Karpas-422 (cell line): ENCODE measurements at regions not wholly inside any gene's neighbourhood (a gene's known extent, or its start where the extent isn't known, plus 50 kb on each side); places are given as distances from the start of the nearest gene placed in this dataset.

ENCODE experiments used
- DNase-seq: peaks from one replicate; pipeline ENCODE4 v3.0.0-alpha.2; 2015
- H2AFZ ChIP-seq: fragments of 200-600 bp; sonication (generic); 2 replicates; pipeline ENCODE4 v1.6.1; 2014; ENCODE audit warnings: antibody characterized with exemption, low read length, mixed read lengths
- H3K27ac ChIP-seq: fragments of 200-600 bp; sonication (generic); 2 replicates; pipeline ENCODE4 v1.5.1; 2014; ENCODE audit warnings: mild to moderate bottlenecking, low read length, moderate library complexity
- H3K27me3 ChIP-seq: fragments of 200-600 bp; sonication (generic); 2 replicates; pipeline ENCODE4 v1.6.1; 2014; ENCODE audit warnings: low read length, mixed read lengths
- H3K36me3 ChIP-seq: fragments of 200-600 bp; sonication (generic); 2 replicates; pipeline ENCODE4 v1.6.1; 2014; ENCODE audit warnings: low read length, mixed read lengths; ENCODE audit not compliant: insufficient read depth
- H3K4me1 ChIP-seq: fragments of 200-600 bp; sonication (generic); 2 replicates; pipeline ENCODE4 v1.6.1; 2014; ENCODE audit warnings: mild to moderate bottlenecking, low read length, mixed read lengths
- H3K4me2 ChIP-seq: fragments of 200-600 bp; sonication (generic); 2 replicates; pipeline ENCODE4 v1.6.1; 2014; ENCODE audit warnings: low read length, low read depth, mild to moderate bottlenecking; ENCODE audit not compliant: poor library complexity, severe bottlenecking
- H3K4me3 ChIP-seq: fragments of 200-600 bp; sonication (generic); 2 replicates; pipeline ENCODE4 v1.5.1; 2014; ENCODE audit warnings: mild to moderate bottlenecking, antibody characterized with exemption, low read length, mixed read lengths
- H3K79me2 ChIP-seq: fragments of 200-600 bp; sonication (generic); 2 replicates; pipeline ENCODE4 v1.6.1; 2014; ENCODE audit warnings: mild to moderate bottlenecking, low read length, mixed read lengths
- H3K9ac ChIP-seq: fragments of 200-600 bp; sonication (generic); 2 replicates; pipeline ENCODE4 v1.6.0; 2014; ENCODE audit warnings: low read length
- H3K9me2 ChIP-seq: fragments of 200-600 bp; sonication (generic), shearing (Covaris generic); replicated peaks from 2 replicates; pipeline ENCODE4 v1.6.0; 2014; ENCODE audit warnings: mild to moderate bottlenecking, low read length, moderate library complexity; ENCODE audit not compliant: insufficient read depth
- H3K9me3 ChIP-seq: fragments of 300-700, 200-600 bp; sonication (generic); 2 replicates; pipeline ENCODE4 v1.6.1; 2014; ENCODE audit warnings: low read length, mixed read lengths
- H4K20me1 ChIP-seq: fragments of 200-600 bp; sonication (generic); 2 replicates; pipeline ENCODE4 v1.6.1; 2014; ENCODE audit warnings: mild to moderate bottlenecking, antibody characterized with exemption, low read length, low read depth; ENCODE audit not compliant: insufficient read depth

GRCh38 chr6:41443616-41444525 lies 102.3 kb upstream of the FOXP4 start:
- no peaks in the 10 kb centered on the region for H4K20me1 ChIP-seq
- no peaks in the 10 kb centered on the region for H3K27me3 ChIP-seq
- no peaks in the 10 kb centered on the region for H3K9me2 ChIP-seq
- H3K79me2 ChIP-seq: no peaks in the 10 kb centered on the region
- H3K36me3 ChIP-seq: no peaks in the 10 kb centered on the region
- no peaks in the 10 kb centered on the region for H3K9me3 ChIP-seq
- H3K9ac ChIP-seq: no peak overlapping the region
- no peak overlapping the region for H2AFZ ChIP-seq
- no peaks in the 10 kb centered on the region for H3K4me1 ChIP-seq
- H3K27ac ChIP-seq: no peak overlapping the region
- no peak overlapping the region for H3K4me2 ChIP-seq
- no peak for DNase-seq
- H3K4me3 ChIP-seq: no peak overlapping the region

- H3K9ac ChIP-seq: no peak overlapping the region
- H2AFZ ChIP-seq: no peak overlapping the region
- DNase-seq: no peak
- no peaks in the 10 kb centered on the region for H3K9me2 ChIP-seq
- no peaks in the 10 kb centered on the region for H3K27me3 ChIP-seq
- no peaks in the 10 kb centered on the region for H3K4me1 ChIP-seq
- H3K4me2 ChIP-seq: no peak overlapping the region
- no peaks in the 10 kb centered on the region for H3K36me3 ChIP-seq
- no peaks in the 10 kb centered on the region for H3K79me2 ChIP-seq
- H3K4me3 ChIP-seq: no peak overlapping the region
- no peak overlapping the region for H3K27ac ChIP-seq
- H4K20me1 ChIP-seq: no peaks in the 10 kb centered on the region
- no peaks in the 10 kb centered on the region for H3K9me3 ChIP-seq
These were observed 100.9 kb upstream of the FOXP4 start for GRCh38 chr6:41445261-41445660.

GRCh38 chr6:41446132-41446531 lies 100.0 kb upstream of the FOXP4 start:
- Histone ChIP-seq H3K36me3 (no peaks in the 10 kb centered on the region), H3K4me1 (no peaks in the 10 kb centered on the region), H3K9me2 (no peaks in the 10 kb centered on the region), H3K27me3 (no peaks in the 10 kb centered on the region), H3K9ac (no peak overlapping the region), H3K4me3 (no peak overlapping the region), H3K4me2 (no peak overlapping the region), H4K20me1 (no peaks in the 10 kb centered on the region), H3K27ac (no peak overlapping the region), H2AFZ (no peak overlapping the region), H3K9me3 (no peaks in the 10 kb centered on the region), H3K79me2 (no peaks in the 10 kb centered on the region)
- no peak for DNase-seq

- no peaks in the 10 kb centered on the region for H3K79me2 ChIP-seq
- no peak overlapping the region for H2AFZ ChIP-seq
- no peak overlapping the region for H3K27ac ChIP-seq
- H3K4me2 ChIP-seq: no peak overlapping the region
- no peak overlapping the region for H3K4me3 ChIP-seq
- DNase-seq: no peak
- no peaks in the 10 kb centered on the region for H3K9me2 ChIP-seq
- no peaks in the 10 kb centered on the region for H4K20me1 ChIP-seq
- no peaks in the 10 kb centered on the region for H3K36me3 ChIP-seq
- H3K4me1 ChIP-seq: no peaks in the 10 kb centered on the region
- H3K27me3 ChIP-seq: no peaks in the 10 kb centered on the region
- H3K9me3 ChIP-seq: no peaks in the 10 kb centered on the region
- no peak overlapping the region for H3K9ac ChIP-seq
These were observed 99.2 kb upstream of the FOXP4 start for GRCh38 chr6:41446907-41447545.

GRCh38 chr6:41448256-41448655 lies 97.9 kb upstream of the FOXP4 start:
- Histone ChIP-seq H4K20me1 (no peaks in the 10 kb centered on the region), H2AFZ (no peak overlapping the region), H3K4me2 (no peak overlapping the region), H3K27ac (no peak overlapping the region), H3K27me3 (no peaks in the 10 kb centered on the region), H3K4me3 (no peak overlapping the region), H3K4me1 (no peaks in the 10 kb centered on the region), H3K9ac (no peak overlapping the region), H3K36me3 (no peaks in the 10 kb centered on the region), H3K79me2 (no peaks in the 10 kb centered on the region), H3K9me2 (no peaks in the 10 kb centered on the region), H3K9me3 (no peaks in the 10 kb centered on the region)
- DNase-seq: no peak

- no peaks in the 10 kb centered on the region for H3K36me3 ChIP-seq
- no peak overlapping the region for H3K27ac ChIP-seq
- H3K27me3 ChIP-seq: no peaks in the 10 kb centered on the region
- no peaks in the 10 kb centered on the region for H3K4me1 ChIP-seq
- H3K9ac ChIP-seq: no peak overlapping the region
- no peaks in the 10 kb centered on the region for H3K9me3 ChIP-seq
- H3K4me2 ChIP-seq: no peak overlapping the region
- no peaks in the 10 kb centered on the region for H4K20me1 ChIP-seq
- H2AFZ ChIP-seq: no peak overlapping the region
- no peak overlapping the region for H3K4me3 ChIP-seq
- no peak for DNase-seq
- H3K79me2 ChIP-seq: no peaks in the 10 kb centered on the region
- H3K9me2 ChIP-seq: no peaks in the 10 kb centered on the region
These were observed 96.6 kb upstream of the FOXP4 start for GRCh38 chr6:41449399-41450245.

- H2AFZ ChIP-seq: no peak overlapping the region
- no peaks in the 10 kb centered on the region for H3K27me3 ChIP-seq
- H3K9me2 ChIP-seq: no peaks in the 10 kb centered on the region
- H3K9ac ChIP-seq: no peak overlapping the region
- H3K4me2 ChIP-seq: no peak overlapping the region
- H3K9me3 ChIP-seq: no peaks in the 10 kb centered on the region
- no peaks in the 10 kb centered on the region for H3K4me1 ChIP-seq
- H3K4me3 ChIP-seq: no peak overlapping the region
- no peak overlapping the region for H3K27ac ChIP-seq
- H3K36me3 ChIP-seq: no peaks in the 10 kb centered on the region
- no peak for DNase-seq
- H3K79me2 ChIP-seq: no peaks in the 10 kb centered on the region
- no peaks in the 10 kb centered on the region for H4K20me1 ChIP-seq
These were observed 95.6 kb upstream of the FOXP4 start for GRCh38 chr6:41450581-41450980.

GRCh38 chr6:41451039-41451438 lies 95.1 kb upstream of the FOXP4 start:
- Histone ChIP-seq H3K9me3 (no peaks in the 10 kb centered on the region), H4K20me1 (no peaks in the 10 kb centered on the region), H3K4me2 (no peak overlapping the region), H3K79me2 (no peaks in the 10 kb centered on the region), H3K4me1 (no peaks in the 10 kb centered on the region), H3K4me3 (no peak overlapping the region), H3K27me3 (no peaks in the 10 kb centered on the region), H3K9ac (no peak overlapping the region), H3K9me2 (no peaks in the 10 kb centered on the region), H3K36me3 (no peaks in the 10 kb centered on the region), H2AFZ (no peak overlapping the region), H3K27ac (no peak overlapping the region)
- no peak for DNase-seq
